Cerebellar cortex (tissue), 1 donor: ENCODE measurements at regions not wholly inside any gene's neighbourhood (a gene's known extent, or its start where the extent isn't known, plus 50 kb on each side); places are given as distances from the start of the nearest gene placed in this dataset.
"Not testable (repeated sequence)": the region's sequence is repeated elsewhere in the genome, so short reads cannot be mapped to it uniquely, and the experiment has no call there.

Experiments
- DNase-seq: peaks from one replicate; pipeline ENCODE4 v3.0.0-alpha.2; 2015; ENCODE audit warnings: low spot score

GRCh38 chr1:221025956-221026355 lies 146.7 kb downstream of the HLX start:
- no peak for DNase-seq

GRCh38 chr1:221029981-221030649 lies 150.9 kb downstream of the HLX start:
- no peak for DNase-seq

DNA sequence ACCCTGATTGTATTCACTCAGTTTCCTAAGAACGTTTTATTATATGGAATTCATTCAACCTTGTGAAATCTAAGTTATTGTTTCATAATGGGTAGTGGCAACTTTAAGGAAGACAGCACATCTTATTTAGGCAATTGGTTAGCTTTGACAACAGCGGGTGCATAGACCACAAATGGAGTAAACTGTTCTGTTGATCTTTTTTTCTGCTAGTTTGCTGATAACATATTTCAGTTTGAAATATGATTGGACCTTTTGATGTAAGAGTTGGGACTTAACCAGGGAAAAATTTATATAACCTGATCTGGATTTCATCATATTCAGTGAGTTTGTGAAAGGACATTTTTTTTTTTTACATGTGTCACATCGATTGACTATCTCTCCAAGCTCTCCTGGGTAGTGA lies 151.7 kb downstream of the HLX start:
- no peak for DNase-seq

DNA sequence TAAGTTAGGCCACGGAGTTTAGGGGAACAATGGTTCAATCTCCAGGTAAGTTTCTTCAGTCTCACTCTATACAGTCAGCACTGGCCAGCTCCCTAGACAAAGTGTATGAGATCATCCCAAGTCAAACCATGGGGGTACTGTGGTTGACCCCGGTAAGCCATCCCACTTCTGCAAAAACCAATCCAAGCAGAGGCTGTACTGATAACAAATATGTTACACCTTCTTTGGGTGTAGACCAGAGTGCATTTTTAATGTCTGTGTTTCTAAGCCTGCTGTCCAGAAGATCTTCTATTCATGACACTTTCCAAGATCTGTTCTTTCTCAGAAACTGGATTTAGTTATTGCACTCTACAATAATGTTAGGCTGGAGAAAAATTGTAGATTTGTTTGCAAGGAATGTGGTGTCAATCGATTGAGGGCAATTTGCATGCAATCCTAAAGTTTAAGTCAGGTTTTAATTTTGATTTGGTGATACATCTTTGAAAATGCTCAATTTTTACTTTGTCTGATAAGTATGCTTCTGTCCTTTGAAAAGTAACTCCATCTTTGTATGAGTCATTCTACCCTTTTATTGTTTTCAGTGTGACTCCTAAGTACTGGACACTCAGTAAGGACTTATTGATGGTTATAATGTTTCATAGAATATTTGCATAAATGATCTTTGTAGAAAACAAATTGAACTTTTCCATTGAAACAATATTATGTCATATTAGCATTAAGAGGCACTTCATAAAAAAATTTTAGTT lies 152.4 kb downstream of the HLX start:
- no peak for DNase-seq

GRCh38 chr1:221032204-221032585 lies 153.0 kb downstream of the HLX start:
- no peak for DNase-seq

- no peak for DNase-seq
Measured at GRCh38 chr1:221032637-221033280, 153.5 kb downstream of the HLX start.

GRCh38 chr1:221035662-221036153 lies 156.5 kb downstream of the HLX start:
- no peak for DNase-seq

DNA sequence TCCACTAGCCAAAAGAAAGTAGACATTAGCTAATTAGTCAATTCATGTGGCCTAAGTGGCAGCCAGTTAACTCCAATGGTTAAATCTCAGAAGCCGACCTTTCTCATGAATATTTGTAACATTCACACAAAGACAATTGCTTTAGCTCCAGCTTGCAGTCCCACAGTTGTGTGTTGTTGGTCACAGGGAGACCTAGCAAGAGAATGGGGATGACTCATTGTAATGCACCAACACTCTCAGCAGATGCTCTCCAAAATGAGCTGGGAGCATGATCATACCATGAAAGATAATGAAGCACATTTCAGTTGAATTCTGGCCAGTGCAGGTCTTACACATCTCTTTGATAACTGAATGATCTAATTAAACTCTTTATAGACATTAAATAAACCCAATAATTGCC lies 160.4 kb downstream of the HLX start:
- no peak for DNase-seq

DNA sequence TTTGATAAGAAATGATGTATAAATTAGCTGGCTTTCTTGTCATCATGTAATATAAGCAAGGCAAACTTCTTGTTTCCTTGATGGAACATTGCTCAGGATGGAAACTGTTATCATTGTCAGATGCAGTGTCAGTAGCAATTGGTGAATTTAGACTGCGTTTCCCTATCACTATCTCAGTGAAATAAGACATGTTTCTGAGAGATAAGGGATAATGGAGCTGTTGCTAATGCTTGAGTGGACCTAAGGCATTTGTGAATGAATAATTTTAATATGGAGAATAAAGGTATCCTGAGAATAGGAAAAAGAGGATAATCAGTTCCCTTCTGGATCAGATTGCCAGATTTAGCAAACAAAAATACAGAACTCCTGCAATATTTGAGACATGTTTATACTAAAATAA lies 160.9 kb downstream of the HLX start:
- DNase-seq: no peak

GRCh38 chr1:221040691-221041285 lies 161.5 kb downstream of the HLX start:
- no peak for DNase-seq

DNA sequence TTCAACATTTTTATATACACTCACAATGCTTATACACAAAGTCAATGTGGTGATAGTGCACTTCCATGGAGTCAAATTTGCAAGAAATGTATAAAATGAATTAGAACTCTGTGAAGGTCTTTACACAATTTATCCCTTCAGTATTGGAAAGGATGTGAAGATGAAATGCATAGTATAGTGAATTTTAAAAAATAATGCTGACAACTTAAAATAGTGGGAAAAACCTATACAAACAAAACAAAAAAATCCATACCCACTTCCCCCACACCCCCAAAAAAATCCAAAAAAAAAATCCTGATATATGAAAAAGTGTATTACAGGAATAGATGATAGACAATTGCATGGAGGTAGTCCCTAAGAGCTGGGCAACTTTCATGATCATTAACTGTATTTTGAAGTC lies 165.3 kb downstream of the HLX start:
- DNase-seq: no peak

GRCh38 chr1:221045151-221045550 lies 165.9 kb downstream of the HLX start:
- no peak for DNase-seq

DNA sequence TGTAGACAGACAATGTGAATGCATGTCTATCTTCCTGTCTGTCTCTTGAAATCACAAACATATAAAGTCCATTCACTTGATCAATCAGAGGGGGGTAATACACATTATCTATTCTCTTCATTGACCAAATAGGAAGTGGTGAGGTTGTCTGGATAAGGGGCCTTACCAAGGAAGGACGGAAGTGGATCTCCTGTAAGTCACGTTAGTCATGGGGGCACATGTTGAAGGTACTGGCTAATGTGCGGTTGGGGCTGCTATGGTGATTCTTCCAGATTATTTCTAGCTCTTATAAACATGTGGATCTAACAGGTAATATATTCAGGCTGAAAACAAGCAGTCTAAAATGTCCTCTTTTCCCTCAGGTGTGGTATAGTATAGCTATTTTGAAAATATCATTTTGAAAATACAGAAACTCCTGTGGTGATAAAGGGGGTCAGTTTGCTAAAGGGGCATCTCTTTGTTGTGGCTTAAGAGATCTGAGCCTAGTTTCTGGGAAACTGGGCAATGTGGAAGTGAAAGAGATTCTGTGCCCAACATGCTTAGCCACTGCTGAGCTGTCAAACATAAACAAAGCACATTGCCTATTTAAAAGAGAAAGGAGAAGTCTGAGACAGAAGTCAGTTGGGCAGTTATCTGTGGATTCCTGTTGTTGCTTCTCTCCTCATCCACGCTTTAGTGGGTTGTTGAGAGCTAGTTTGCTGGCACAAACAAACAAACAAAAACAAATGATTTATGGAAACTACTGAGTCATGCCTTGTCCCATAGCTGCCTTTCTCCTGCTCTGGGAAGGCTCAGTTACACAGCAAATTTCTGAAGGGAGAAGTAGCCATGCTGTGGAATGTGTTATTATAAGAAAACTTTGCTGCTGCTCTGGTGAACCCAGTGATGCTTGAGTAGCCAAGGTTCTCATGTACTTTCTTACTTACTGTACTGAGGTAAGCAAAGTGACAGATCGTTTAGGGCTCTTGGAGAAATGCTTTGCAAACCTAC lies 166.9 kb downstream of the HLX start:
- DNase-seq: no peak

GRCh38 chr1:221051391-221051790 lies 172.1 kb downstream of the HLX start:
- not testable (repeated sequence) for DNase-seq

GRCh38 chr1:221053889-221054288 lies 174.6 kb downstream of the HLX start:
- no peak for DNase-seq

- no peak for DNase-seq
Measured at GRCh38 chr1:221059506-221059905, 180.3 kb downstream of the HLX start.

- no peak for DNase-seq
Measured at GRCh38 chr1:221063651-221064050, 184.4 kb downstream of the HLX start.

DNA sequence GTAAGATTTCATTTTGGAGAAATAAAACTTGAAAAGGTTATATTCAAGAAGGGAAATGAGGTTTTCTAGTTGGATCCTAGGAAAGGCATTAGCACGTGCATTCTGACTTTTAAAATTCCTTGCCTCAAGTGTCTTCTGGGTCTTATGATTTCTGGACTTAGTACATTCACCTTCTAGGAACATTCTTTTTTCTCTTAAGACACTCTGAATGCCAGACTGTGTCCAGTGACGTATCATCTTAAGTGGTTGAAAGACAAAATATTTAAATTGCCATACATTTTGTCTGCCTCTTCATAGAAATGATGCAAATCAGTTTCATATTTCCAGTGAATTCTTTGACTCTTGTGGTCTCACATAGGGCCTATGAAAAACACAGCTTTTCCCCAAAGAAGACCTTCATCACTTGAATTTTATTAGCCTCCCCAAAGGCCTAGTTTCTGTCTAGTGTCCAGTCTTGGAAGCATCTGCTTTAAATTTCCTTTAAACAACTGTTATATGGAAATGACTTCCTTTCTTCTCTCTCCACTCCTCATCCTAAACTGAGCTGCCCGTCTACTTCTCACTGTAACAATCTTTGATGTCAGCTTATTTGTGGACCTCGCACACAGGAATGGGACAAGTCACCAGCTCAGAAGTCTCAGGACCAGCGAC lies 187.2 kb downstream of the HLX start:
- no peak for DNase-seq

GRCh38 chr1:221067721-221068120 lies 188.5 kb downstream of the HLX start:
- DNase-seq: no peak

DNA sequence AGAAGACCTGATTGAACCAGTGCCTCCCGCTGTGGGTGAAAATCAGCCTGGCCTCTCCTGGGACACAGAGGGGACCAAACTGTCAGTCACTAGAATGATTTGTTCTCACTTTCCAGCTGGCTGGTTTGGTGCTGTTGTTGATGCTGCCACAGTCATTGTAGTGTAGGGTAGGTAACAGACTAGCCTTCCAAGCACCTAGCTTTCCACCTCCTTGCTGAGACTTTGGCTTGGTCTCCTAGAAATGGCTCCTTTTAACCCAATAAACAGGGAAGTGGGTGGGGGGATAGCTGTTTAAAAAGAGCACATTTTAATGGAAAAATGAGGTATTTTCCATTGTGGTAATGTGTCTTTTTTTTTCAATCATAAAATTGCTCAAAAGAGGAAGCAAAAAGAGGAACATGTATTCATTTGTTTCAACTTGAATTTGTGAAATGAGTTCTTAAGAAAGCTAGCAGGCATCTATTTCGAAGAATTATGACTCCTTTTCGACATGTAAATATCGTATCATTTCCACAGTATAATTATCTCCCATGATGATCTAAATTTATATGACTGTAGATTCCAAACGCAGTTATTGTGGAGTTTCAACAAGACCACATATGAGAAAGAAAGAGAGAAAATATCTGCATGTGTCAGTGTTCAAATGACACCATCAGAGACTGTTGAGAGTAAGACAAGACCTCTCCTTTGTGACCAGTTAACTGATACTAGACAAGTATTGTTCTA lies 190.1 kb downstream of the HLX start:
- DNase-seq: no peak
